D341Med (cell line): ENCODE measurements at regions not wholly inside any gene's neighbourhood (a gene's known extent, or its start where the extent isn't known, plus 50 kb on each side); places are given as distances from the start of the nearest gene placed in this dataset.
"Not testable (repeated sequence)": the region's sequence is repeated elsewhere in the genome, so short reads cannot be mapped to it uniquely, and the experiment has no call there.

Experiments
- DNase-seq: peaks from one replicate; pipeline ENCODE4 v3.0.0; 2012; ENCODE audit warnings: low spot score

GRCh38 chr5:99441235-99441634, 512.4 kb upstream of the CHD1 start:
- no peak for DNase-seq

GRCh38 chr5:99438619-99439018, 509.8 kb upstream of the CHD1 start:
- no peak for DNase-seq

GRCh38 chr5:99437986-99438385, 509.2 kb upstream of the CHD1 start:
- DNase-seq, result no peak

- DNase-seq, result not testable (repeated sequence)
Observed at GRCh38 chr5:99423396-99423795, 494.6 kb upstream of the CHD1 start.

DNA sequence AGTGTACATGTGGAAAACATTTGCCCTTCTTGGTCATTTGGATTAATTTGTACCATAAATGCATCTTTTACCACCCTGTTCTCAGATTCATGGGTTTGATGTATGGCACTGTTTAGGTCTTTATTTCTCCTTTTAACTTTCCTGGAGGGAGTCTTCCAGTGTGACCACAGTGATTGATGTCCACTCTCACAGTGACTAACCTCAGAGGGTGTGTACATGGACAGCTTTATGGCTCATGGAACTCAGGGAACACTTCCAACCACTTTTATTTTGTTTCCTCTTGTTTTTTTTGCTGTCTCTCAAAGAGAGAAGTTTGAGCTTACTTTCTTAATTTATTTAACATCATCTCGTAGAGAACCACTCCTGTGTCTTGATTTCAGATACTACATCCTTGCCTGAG, 489.8 kb upstream of the CHD1 start:
- DNase-seq, result not testable (repeated sequence)

DNA sequence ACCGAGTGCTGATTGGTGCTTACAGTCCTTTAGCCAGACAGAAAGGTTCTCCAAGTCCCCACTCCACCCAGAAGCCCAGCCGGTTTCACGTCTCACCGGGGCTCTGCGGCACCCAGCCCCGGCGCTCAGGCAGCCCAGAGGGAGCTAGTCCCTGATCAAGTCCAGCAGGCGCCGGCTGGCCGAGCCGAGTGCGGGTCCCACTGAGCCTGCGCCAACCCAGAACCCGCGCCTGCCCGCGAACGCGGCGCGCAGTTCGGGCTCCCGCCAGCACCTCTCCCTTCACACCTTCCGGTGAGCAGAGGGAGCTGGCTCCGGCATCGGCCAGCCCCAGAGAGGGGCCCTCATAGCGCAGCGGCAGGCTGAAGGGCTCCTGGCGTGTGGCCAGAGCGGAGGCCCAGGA, 481.6 kb upstream of the CHD1 start:
- DNase-seq, result not testable (repeated sequence)

GRCh38 chr5:99404764-99405302, 476.0 kb upstream of the CHD1 start:
- DNase-seq, result not testable (repeated sequence)

DNA sequence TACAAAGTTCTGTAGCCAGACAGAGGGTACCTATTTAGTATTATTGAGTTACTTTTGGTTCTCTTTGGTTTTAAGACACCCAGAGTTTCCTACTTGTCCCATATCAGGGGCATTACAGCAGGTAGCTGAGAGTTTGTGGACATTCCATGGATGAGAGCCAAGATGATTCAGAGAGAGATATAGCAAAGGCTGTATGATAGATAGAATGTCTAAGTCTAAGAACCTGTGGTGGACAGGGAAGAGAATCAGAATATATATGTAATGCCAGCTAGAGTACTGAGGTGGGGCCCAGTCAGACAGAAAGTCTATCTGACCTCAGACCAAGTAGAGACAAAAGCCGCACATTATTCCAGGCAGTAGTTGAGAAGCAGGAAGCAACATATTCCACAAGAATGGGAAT, 471.8 kb upstream of the CHD1 start:
- not testable (repeated sequence) for DNase-seq

DNA sequence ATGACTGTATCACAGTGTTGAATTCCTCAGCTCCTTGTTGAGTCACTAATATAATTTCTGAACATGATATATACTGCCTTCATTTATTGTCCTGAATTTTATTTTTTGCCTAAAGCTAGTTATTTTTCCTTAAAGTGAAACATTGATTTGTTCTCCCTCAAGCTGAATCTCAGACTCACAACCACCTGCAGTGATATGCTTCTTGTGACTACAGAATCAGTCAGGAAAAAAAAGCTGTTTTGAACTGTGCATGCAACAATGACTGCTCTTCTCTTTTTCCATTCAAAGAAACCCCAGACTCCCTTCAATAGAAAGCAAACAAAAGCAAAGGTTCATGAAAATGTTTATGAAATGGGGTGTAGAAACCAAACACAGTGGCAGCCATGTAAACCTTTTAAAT, 470.2 kb upstream of the CHD1 start:
- no peak for DNase-seq

GRCh38 chr5:99386406-99387077, 457.7 kb upstream of the CHD1 start:
- DNase-seq, result peak; percentile 38

DNA sequence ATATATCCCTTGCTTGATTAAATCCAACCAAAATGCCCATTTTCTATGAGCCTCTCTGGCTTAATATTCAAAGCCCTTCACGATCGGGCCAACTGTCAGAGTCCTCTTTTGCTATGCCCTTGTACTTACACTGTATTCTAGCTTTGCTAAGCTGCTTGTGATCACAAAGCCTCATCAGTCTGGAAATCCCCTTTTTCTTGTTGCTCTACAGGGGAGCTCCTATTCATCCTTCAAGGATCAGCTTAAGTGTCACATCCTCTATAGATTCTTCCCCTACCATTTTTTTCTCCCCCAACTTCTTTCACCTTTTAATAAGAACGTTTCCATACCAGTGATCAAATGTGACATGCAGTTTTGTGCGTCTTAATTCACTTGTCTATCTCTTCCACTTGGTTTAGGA, 450.4 kb upstream of the CHD1 start:
- DNase-seq, result no peak

DNA sequence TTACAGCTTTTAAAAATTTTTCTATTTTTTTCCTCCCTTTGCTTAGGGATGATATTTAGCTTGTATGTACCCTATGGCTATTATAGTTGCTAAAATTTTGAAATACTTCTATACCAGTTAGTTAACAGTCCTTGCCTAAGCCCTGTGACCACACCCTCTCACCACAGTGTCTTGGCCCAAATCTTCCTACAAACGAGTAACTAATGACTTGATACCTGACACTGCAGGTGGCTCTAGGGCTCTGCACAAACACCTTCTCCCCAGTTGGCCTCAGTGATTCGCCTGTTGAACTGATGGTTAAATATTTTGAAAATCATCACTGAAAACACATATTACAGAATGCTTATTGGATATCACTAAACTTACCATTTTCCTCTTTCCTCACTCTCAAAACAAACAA, 449.6 kb upstream of the CHD1 start:
- DNase-seq, result no peak

GRCh38 chr5:99369797-99370593, 441.2 kb upstream of the CHD1 start:
- no peak for DNase-seq

GRCh38 chr5:99368726-99369125, 439.9 kb upstream of the CHD1 start:
- no peak for DNase-seq

DNA sequence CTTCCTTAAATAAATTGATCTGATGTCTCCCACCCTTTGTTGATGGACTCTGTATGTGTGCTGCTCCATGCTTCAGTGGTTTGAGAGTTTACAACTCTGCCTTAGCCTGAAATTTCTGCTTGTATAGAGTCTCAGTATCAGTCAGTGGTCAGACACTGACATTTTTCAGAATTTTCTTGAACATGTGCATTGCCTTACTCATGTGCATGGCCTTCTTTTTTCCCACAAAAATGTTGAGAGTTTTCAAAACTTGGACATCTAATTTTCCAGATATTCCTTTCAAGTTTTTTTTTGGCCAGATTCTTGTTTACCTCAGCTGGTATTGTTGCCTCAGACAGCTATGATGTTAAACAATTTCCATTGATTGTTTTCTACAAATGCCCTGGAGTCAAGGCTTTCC, 427.1 kb upstream of the CHD1 start:
- DNase-seq, result no peak

- DNase-seq, result no peak
Observed at GRCh38 chr5:99349787-99350186, 421.0 kb upstream of the CHD1 start.

DNA sequence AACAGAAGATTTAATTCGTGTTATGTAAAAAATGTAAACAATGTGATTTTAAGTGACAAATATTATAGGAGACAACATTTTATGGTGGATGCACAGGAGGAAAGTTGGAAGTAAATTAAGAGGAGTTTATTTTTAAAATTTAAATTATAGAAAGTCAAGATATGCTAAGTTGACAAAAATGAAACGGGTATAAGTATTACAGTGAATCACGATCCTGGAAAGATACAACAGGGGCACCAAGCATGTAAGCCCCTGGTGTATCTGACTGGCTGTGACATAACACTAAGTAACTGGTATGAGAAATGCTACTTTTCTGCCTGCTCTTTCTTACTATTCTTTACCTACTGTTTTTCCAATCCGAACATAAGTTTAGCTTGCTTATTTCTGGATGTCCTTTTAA, 419.8 kb upstream of the CHD1 start:
- DNase-seq, result no peak

- DNase-seq, result not testable (repeated sequence)
Observed at GRCh38 chr5:99339758-99340157, 411.0 kb upstream of the CHD1 start.

DNA sequence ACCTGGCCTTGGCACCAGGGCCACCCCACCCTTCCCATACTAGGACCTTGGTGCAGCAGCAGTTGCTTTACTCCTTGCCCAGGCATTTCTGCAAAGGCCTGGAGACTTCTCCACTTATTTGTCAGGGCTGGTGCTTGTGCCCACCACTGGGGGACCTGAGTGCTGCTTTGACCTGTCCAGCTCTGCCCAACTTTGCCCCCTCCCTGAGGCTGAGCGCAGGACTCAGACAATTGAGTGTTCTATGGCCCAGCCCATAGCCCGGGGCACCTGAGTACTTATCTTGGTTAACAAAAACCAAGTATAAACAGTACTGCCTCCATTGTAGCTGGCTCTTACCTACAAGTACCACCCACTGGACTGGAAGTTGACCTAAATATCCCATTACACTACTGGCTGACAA, 406.1 kb upstream of the CHD1 start:
- no peak for DNase-seq

GRCh38 chr5:99331061-99331460, 402.3 kb upstream of the CHD1 start:
- no peak for DNase-seq

DNA sequence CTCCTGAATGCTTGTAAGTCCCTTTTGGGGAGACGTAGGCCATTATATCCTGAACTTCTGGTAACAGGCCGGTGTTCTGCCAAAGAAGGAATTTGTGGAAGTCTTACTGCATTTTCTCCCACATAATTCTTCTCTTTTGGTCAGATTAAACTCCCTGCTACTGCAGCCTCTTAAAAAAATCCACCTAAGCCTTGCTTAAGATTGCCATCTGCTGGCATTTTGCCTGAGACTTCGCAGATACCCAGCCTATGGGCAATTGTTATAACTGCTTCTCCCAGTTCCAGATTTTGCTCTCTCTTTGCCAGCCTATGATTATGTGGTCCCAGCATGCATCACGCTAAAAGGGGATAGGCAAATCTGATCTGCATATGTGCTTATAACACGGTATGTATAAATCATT, 391.6 kb upstream of the CHD1 start:
- DNase-seq, result peak; percentile 57

- no peak for DNase-seq
Observed at GRCh38 chr5:99317136-99317535, 388.3 kb upstream of the CHD1 start.

DNA sequence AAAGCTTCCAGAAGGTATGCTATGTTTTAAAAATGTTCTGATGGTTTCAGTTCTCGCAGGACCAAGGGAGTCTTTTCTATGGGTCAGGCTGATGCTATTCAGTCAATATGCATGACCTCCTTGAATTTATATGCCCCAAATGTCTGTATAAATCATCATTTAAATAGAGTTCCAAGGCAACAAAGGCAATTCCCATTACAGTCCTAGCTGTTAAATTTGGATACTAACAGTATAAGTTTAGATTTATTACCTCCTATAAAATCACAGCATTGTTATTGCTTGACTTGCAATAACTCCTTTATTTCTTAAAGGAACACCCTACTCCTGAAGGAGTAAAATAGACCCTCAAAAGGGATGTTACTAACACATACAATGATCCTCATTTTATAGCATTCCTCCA, 387.7 kb upstream of the CHD1 start:
- no peak for DNase-seq
